Fibroblast of lung (primary cell): ENCODE measurements at regions not wholly inside any gene's neighbourhood (a gene's known extent, or its start where the extent isn't known, plus 50 kb on each side); places are given as distances from the start of the nearest gene placed in this dataset.

Source experiments
- DNase-seq, 2 donors: peaks; one replicate each; pipeline versions ENCODE4 v3.0.0 to v3.0.0-alpha.2; 2010; ENCODE audit warnings: low read depth in 2 of 2
- H2AFZ ChIP-seq: 2 replicates; pipeline ENCODE4 v1.5.1; 2012; ENCODE audit warnings: low read length, control low read depth, inconsistent platforms
- H3K27ac ChIP-seq: 2 replicates; pipeline ENCODE4 v1.5.1; 2011; ENCODE audit warnings: low read length, control low read depth; ENCODE audit not compliant: insufficient read depth
- H3K27me3 ChIP-seq: 2 replicates; pipeline ENCODE4 v1.5.1; 2011; ENCODE audit warnings: mild to moderate bottlenecking, low read length; ENCODE audit not compliant: control insufficient read depth, insufficient read depth
- H3K36me3 ChIP-seq: 2 replicates; pipeline ENCODE4 v1.5.1; 2011; ENCODE audit warnings: low read length; ENCODE audit not compliant: control insufficient read depth, insufficient read depth
- H3K4me1 ChIP-seq: 2 replicates; pipeline ENCODE4 v1.5.1; 2011; ENCODE audit warnings: low read length; ENCODE audit not compliant: control insufficient read depth, insufficient read depth; ENCODE audit errors: extremely low read depth
- H3K4me2 ChIP-seq: 2 replicates; pipeline ENCODE4 v1.5.1; 2011; ENCODE audit warnings: low read length, control low read depth; ENCODE audit not compliant: insufficient read depth; ENCODE audit errors: extremely low read depth
- H3K4me3 ChIP-seq, 4 experiments: fragments of 200-600 bp in 1 of 4; sonication (generic) in 1 of 4; replicated peaks in 1 of 4; 2 replicates each; pipeline ENCODE4 v1.5.1; 2011 to 2016; ENCODE audit warnings: low read length in 4 of 4, low read depth in 3 of 4, mild to moderate bottlenecking in 3 of 4, control low read depth in 2 of 4, inconsistent platforms in 1 of 4, mixed read lengths in 1 of 4; ENCODE audit not compliant: insufficient read depth in 1 of 4; ENCODE audit errors: control extremely low read depth in 1 of 4
- H3K79me2 ChIP-seq: 2 replicates; pipeline ENCODE4 v1.5.1; 2012; ENCODE audit warnings: mild to moderate bottlenecking, low read length, inconsistent platforms; ENCODE audit not compliant: control insufficient read depth, insufficient read depth
- H3K9ac ChIP-seq: 2 replicates; pipeline ENCODE4 v1.5.1; 2011; ENCODE audit warnings: mild to moderate bottlenecking, low read length, control low read depth; ENCODE audit not compliant: insufficient read depth
- H3K9me3 ChIP-seq: 2 replicates; pipeline ENCODE4 v1.5.1; 2012; ENCODE audit warnings: low read depth, low read length; ENCODE audit not compliant: control insufficient read depth, insufficient read depth
- H4K20me1 ChIP-seq: 2 replicates; pipeline ENCODE4 v1.5.1; 2011; ENCODE audit warnings: low read length; ENCODE audit not compliant: control insufficient read depth, insufficient read depth; ENCODE audit errors: extremely low read depth
- EZH2 ChIP-seq: IDR thresholded peaks from 2 replicates; pipeline ENCODE4 v1.5.1; 2012; ENCODE audit warnings: low read length, control low read depth, mild to moderate bottlenecking; ENCODE audit errors: missing control alignments
- TF ChIP-seq, protein P1 (sequence below), 2 donors: IDR thresholded peaks in 1 of 2; conservative IDR thresholded peaks in 1 of 2; 1 replicate in 1 of 2; 2 replicates in 1 of 2; pipeline ENCODE4 v1.5.1; 2011 to 2012; ENCODE audit warnings: low read length in 2 of 2, control low read depth in 1 of 2, inconsistent platforms in 1 of 2, low read depth in 1 of 2, mild to moderate bottlenecking in 1 of 2

GRCh38 chr16:86452451-86452850, 57.9 kb upstream of the FOXF1 start:
- Histone ChIP-seq H2AFZ (no peak overlapping the region), H3K27me3 (no peaks in the 10 kb centered on the region), H3K27ac (no peak overlapping the region), H3K9ac (no peak overlapping the region), H3K36me3 (no peaks in the 10 kb centered on the region), H3K79me2 (no peaks in the 10 kb centered on the region), H3K4me2 (no peak overlapping the region), H4K20me1 (no peaks in the 10 kb centered on the region), H3K4me3 (no peak overlapping the region), H3K9me3 (no peaks in the 10 kb centered on the region), H3K4me1 (no peaks in the 10 kb centered on the region)
- TF ChIP-seq, protein P1, sequence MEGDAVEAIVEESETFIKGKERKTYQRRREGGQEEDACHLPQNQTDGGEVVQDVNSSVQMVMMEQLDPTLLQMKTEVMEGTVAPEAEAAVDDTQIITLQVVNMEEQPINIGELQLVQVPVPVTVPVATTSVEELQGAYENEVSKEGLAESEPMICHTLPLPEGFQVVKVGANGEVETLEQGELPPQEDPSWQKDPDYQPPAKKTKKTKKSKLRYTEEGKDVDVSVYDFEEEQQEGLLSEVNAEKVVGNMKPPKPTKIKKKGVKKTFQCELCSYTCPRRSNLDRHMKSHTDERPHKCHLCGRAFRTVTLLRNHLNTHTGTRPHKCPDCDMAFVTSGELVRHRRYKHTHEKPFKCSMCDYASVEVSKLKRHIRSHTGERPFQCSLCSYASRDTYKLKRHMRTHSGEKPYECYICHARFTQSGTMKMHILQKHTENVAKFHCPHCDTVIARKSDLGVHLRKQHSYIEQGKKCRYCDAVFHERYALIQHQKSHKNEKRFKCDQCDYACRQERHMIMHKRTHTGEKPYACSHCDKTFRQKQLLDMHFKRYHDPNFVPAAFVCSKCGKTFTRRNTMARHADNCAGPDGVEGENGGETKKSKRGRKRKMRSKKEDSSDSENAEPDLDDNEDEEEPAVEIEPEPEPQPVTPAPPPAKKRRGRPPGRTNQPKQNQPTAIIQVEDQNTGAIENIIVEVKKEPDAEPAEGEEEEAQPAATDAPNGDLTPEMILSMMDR (conservative IDR thresholded peaks at IDR 0.05 in 1 of 2, IDR thresholded peaks at IDR 0.05 in 1 of 2; ENCODE audit: low read depth in 1 of 2, low read length in 2 of 2): no peak
- no peak for TF ChIP-seq EZH2
- DNase-seq: peak; percentile 65 to 66

DNA sequence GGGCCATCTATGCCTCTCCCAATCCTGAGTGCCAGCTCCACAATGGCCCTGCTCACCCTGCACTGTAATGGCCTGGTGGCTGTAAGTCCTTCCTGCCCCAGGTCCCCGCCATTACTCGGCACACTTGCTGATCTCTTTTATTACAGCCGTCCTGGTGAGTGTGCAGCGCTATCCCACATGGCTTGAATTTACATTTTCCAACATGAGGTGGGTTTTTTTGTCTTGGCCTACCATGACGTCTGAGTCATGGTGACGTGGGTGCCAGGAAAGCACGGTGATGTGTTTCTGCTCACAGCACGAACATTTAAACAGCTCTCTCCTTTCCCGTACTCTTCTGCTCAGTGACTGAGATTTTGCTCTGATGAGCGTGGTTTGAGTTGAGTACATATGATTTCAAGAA, 55.2 kb upstream of the FOXF1 start:
- Histone ChIP-seq H3K4me1 (peaks cover 11% of the 10 kb centered on the region), H3K4me3 (no peak overlapping the region), H3K9ac (no peak overlapping the region), H2AFZ (no peak overlapping the region), H4K20me1 (no peaks in the 10 kb centered on the region), H3K27me3 (no peaks in the 10 kb centered on the region), H3K9me3 (no peaks in the 10 kb centered on the region), H3K27ac (peak overlapping the region; percentile 65), H3K4me2 (no peak overlapping the region), H3K79me2 (no peaks in the 10 kb centered on the region), H3K36me3 (no peaks in the 10 kb centered on the region)
- TF ChIP-seq EZH2: no peak
- TF ChIP-seq, protein P1 (conservative IDR thresholded peaks at IDR 0.05 in 1 of 2, IDR thresholded peaks at IDR 0.05 in 1 of 2; ENCODE audit: low read depth in 1 of 2, low read length in 2 of 2): no peak
- DNase-seq: peak; percentile 95 to 96

DNA sequence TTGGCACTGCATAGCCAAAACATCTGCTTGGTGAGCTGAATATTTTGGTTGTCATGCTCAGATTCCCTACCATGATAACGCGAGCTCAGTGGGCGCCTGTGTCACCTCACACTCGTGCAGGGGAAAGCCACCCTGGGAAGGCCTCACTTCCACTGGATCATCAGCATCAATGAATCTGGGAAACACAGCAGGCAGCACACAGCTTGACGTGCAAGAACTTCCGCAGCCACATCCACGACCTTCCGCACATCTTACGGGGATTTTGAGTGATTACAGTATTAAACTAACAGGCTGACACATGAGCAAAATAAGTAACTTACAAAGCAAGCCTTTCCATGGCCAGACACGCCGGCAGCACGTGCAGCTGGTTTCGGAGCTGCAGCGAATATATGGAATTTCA, 54.7 kb upstream of the FOXF1 start:
- H3K4me1 ChIP-seq: peaks cover 11% of the 10 kb centered on the region
- TF ChIP-seq EZH2: no peak
- no peaks in the 10 kb centered on the region for H4K20me1 ChIP-seq
- no peak overlapping the region for H3K9ac ChIP-seq
- no peak overlapping the region for H3K4me3 ChIP-seq
- H3K27ac ChIP-seq: peak overlapping the region; percentile 65
- no peaks in the 10 kb centered on the region for H3K79me2 ChIP-seq
- DNase-seq: peak in 1 of 2 donors; percentile 74
- H2AFZ ChIP-seq: no peak overlapping the region
- H3K4me2 ChIP-seq: no peak overlapping the region
- H3K27me3 ChIP-seq: no peaks in the 10 kb centered on the region
- H3K9me3 ChIP-seq: no peaks in the 10 kb centered on the region
- H3K36me3 ChIP-seq: no peaks in the 10 kb centered on the region
